ENCODE measurements at regions not wholly inside any gene's neighbourhood (a gene's known extent, or its start where the extent isn't known, plus 50 kb on each side); places are given as distances from the start of the nearest gene placed in this dataset.

DNA sequence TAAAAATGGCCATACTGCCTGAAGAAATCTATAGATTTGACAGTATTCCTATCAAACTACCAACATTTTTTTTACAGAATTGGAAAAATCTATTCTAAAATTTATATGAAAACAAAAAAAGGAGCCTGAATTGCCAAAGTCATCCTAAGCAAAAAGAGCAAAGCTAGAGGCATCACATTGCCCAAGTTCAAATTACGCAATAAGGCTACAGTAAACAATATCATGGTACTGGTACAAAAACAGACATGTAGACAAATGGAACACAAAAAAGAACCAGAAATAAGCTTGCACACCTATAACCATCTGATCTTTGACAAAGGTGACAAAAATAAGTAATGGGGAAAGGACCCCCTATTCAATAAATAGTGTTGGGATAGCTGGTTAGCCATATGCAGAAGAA is 50.2 kb upstream of the THSD7B start:
- TF ChIP-seq SIN3A (IDR thresholded peaks at IDR 0.05; ENCODE audit: borderline replicate concordance, insufficient read depth, low read length) (no peak), TAF1 (IDR thresholded peaks at IDR 0.05; ENCODE audit: borderline replicate concordance, insufficient read depth, low read length) (no peak), REST (IDR thresholded peaks at IDR 0.05; ENCODE audit: insufficient read depth in 1 of 2, low read depth in 2 of 2, low read length in 2 of 2) (no peak)

- TF ChIP-seq REST (IDR thresholded peaks at IDR 0.05; ENCODE audit: insufficient read depth in 1 of 2, low read depth in 2 of 2, low read length in 2 of 2) (no peak), FOXP2 (optimal IDR thresholded peaks at IDR 0.05; ENCODE audit: borderline replicate concordance, extremely low read depth, extremely low read length, insufficient read depth) (no peak), POLR2AphosphoS5 (IDR thresholded peaks at IDR 0.05; ENCODE audit: low read depth, low read length) (no peak), TAF1 (IDR thresholded peaks at IDR 0.05; ENCODE audit: borderline replicate concordance, insufficient read depth, low read length) (no peak), SIN3A (IDR thresholded peaks at IDR 0.05; ENCODE audit: borderline replicate concordance, insufficient read depth, low read length) (no peak)
Observed at GRCh38 chr2:136714452-136714951, 50.8 kb upstream of the THSD7B start.

DNA sequence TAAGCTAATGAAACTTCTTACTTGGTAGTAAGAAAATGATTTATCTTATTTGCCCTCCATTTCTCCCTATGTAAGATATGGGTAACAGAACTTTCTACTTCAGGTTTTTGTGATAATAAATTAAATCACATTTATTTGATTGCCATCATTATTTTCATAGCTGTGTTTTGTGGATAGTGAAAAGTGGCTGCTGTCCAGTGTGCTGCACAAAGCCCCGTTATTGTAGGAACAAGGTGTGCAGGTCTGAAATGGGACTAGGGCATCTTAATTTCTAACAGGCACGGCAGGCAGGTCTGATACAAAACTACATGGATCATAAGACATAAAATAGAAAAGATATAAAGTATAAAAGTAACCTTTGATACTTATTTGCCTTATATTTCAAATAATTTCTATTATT is 51.6 kb upstream of the THSD7B start:
- TF ChIP-seq REST (IDR thresholded peaks at IDR 0.05; ENCODE audit: insufficient read depth in 1 of 2, low read depth in 2 of 2, low read length in 2 of 2) (peak in 1 of 2 experiments; percentile 61; a peak in 2 of 4 replicates), SIN3A (IDR thresholded peaks at IDR 0.05; ENCODE audit: borderline replicate concordance, insufficient read depth, low read length) (no peak)

DNA sequence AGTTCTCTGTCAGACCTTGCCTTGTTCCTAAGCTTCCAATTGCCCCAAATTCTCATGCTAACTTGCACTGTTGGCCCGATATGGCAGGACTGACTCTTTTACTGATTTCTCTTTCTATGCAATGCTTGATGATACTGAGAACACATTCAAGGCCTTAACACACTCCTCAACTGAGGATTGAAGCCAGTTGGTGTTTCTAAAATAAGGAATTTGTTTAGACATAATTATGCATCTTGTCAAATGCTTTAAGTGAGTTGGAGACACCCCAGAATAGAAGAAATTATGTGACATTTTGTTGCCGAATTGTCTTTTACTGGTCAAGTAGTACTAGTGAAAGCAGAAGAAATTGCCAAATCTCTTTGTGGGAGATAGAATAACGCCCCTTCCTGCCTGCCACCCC is 60.0 kb upstream of the THSD7B start:
- no peak for TF ChIP-seq SIN3A (IDR thresholded peaks at IDR 0.05; ENCODE audit: borderline replicate concordance, insufficient read depth, low read length)
- no peak for TF ChIP-seq REST (IDR thresholded peaks at IDR 0.05; ENCODE audit: insufficient read depth in 1 of 2, low read depth in 2 of 2, low read length in 2 of 2)
- no peak for TF ChIP-seq TAF1 (IDR thresholded peaks at IDR 0.05; ENCODE audit: borderline replicate concordance, insufficient read depth, low read length)
- TF ChIP-seq FOXP2 (optimal IDR thresholded peaks at IDR 0.05; ENCODE audit: borderline replicate concordance, extremely low read depth, extremely low read length, insufficient read depth): no peak
- no peak for TF ChIP-seq POLR2AphosphoS5 (IDR thresholded peaks at IDR 0.05; ENCODE audit: low read depth, low read length)

DNA sequence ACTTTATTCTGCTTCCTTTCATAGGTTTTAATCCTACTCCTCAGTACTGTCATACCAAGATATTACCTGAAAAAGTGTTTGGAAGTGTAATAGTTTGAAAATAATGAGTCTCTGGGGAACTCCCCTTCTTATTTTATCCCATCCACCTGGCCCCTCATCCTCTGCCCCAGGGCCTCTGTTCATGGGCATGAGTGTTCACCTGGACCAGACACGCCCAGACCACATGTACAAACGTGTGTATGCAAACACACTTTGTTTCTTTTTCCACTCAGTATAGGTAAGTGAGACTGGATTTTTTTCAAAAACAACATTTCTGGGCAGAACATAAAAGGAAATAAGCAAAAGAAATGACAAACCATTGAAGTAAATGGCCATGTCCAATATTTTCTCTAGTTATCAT is 62.1 kb upstream of the THSD7B start:
- no peak for TF ChIP-seq SIN3A (IDR thresholded peaks at IDR 0.05; ENCODE audit: borderline replicate concordance, insufficient read depth, low read length)
- no peak for TF ChIP-seq POLR2AphosphoS5 (IDR thresholded peaks at IDR 0.05; ENCODE audit: low read depth, low read length)
- TF ChIP-seq TAF1 (IDR thresholded peaks at IDR 0.05; ENCODE audit: borderline replicate concordance, insufficient read depth, low read length): no peak
- TF ChIP-seq FOXP2 (optimal IDR thresholded peaks at IDR 0.05; ENCODE audit: borderline replicate concordance, extremely low read depth, extremely low read length, insufficient read depth): no peak
- TF ChIP-seq REST (IDR thresholded peaks at IDR 0.05; ENCODE audit: insufficient read depth in 1 of 2, low read depth in 2 of 2, low read length in 2 of 2): no peak
